Fibroblast of lung (primary cell): ENCODE measurements at regions not wholly inside any gene's neighbourhood (a gene's known extent, or its start where the extent isn't known, plus 50 kb on each side); places are given as distances from the start of the nearest gene placed in this dataset.

Experiments
- DNase-seq, 2 donors: peaks; one replicate each; pipeline versions ENCODE4 v3.0.0 to v3.0.0-alpha.2; 2010; ENCODE audit warnings: low read depth in 2 of 2
- H2AFZ ChIP-seq: 2 replicates; pipeline ENCODE4 v1.5.1; 2012; ENCODE audit warnings: low read length, control low read depth, inconsistent platforms
- H3K27ac ChIP-seq: 2 replicates; pipeline ENCODE4 v1.5.1; 2011; ENCODE audit warnings: low read length, control low read depth; ENCODE audit not compliant: insufficient read depth
- H3K27me3 ChIP-seq: 2 replicates; pipeline ENCODE4 v1.5.1; 2011; ENCODE audit warnings: mild to moderate bottlenecking, low read length; ENCODE audit not compliant: control insufficient read depth, insufficient read depth
- H3K36me3 ChIP-seq: 2 replicates; pipeline ENCODE4 v1.5.1; 2011; ENCODE audit warnings: low read length; ENCODE audit not compliant: control insufficient read depth, insufficient read depth
- H3K4me1 ChIP-seq: 2 replicates; pipeline ENCODE4 v1.5.1; 2011; ENCODE audit warnings: low read length; ENCODE audit not compliant: control insufficient read depth, insufficient read depth; ENCODE audit errors: extremely low read depth
- H3K4me2 ChIP-seq: 2 replicates; pipeline ENCODE4 v1.5.1; 2011; ENCODE audit warnings: low read length, control low read depth; ENCODE audit not compliant: insufficient read depth; ENCODE audit errors: extremely low read depth
- H3K4me3 ChIP-seq, 4 experiments: fragments of 200-600 bp in 1 of 4; sonication (generic) in 1 of 4; replicated peaks in 1 of 4; 2 replicates each; pipeline ENCODE4 v1.5.1; 2011 to 2016; ENCODE audit warnings: low read length in 4 of 4, low read depth in 3 of 4, mild to moderate bottlenecking in 3 of 4, control low read depth in 2 of 4, inconsistent platforms in 1 of 4, mixed read lengths in 1 of 4; ENCODE audit not compliant: insufficient read depth in 1 of 4; ENCODE audit errors: control extremely low read depth in 1 of 4
- H3K79me2 ChIP-seq: 2 replicates; pipeline ENCODE4 v1.5.1; 2012; ENCODE audit warnings: mild to moderate bottlenecking, low read length, inconsistent platforms; ENCODE audit not compliant: control insufficient read depth, insufficient read depth
- H3K9ac ChIP-seq: 2 replicates; pipeline ENCODE4 v1.5.1; 2011; ENCODE audit warnings: mild to moderate bottlenecking, low read length, control low read depth; ENCODE audit not compliant: insufficient read depth
- H3K9me3 ChIP-seq: 2 replicates; pipeline ENCODE4 v1.5.1; 2012; ENCODE audit warnings: low read depth, low read length; ENCODE audit not compliant: control insufficient read depth, insufficient read depth
- H4K20me1 ChIP-seq: 2 replicates; pipeline ENCODE4 v1.5.1; 2011; ENCODE audit warnings: low read length; ENCODE audit not compliant: control insufficient read depth, insufficient read depth; ENCODE audit errors: extremely low read depth
- EZH2 ChIP-seq: IDR thresholded peaks from 2 replicates; pipeline ENCODE4 v1.5.1; 2012; ENCODE audit warnings: low read length, control low read depth, mild to moderate bottlenecking; ENCODE audit errors: missing control alignments
- TF ChIP-seq, protein P1 (sequence below), 2 donors: IDR thresholded peaks in 1 of 2; conservative IDR thresholded peaks in 1 of 2; 1 replicate in 1 of 2; 2 replicates in 1 of 2; pipeline ENCODE4 v1.5.1; 2011 to 2012; ENCODE audit warnings: low read length in 2 of 2, control low read depth in 1 of 2, inconsistent platforms in 1 of 2, low read depth in 1 of 2, mild to moderate bottlenecking in 1 of 2

DNA sequence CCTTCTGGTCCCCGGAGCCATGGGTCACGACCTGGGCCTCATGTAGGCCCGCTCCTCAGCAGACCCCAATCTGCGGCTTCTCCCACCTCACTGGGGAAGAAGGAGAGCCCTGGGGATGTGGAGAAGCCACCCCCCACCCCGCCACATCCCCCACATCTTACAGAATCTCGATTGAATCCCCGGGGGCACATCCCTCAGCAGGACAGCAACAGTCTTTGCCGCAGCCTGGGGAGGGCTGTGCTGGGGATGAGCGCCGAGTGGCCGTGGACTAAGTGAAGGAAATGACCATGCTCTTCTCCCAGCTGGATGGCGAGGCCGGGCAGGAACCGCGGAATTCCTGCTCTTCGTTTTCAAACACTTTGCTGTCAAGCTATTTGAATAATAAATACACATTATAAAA lies 169.0 kb upstream of the RTL1 start:
- Histone ChIP-seq H3K9me3 (no peaks in the 10 kb centered on the region), H3K27me3 (no peaks in the 10 kb centered on the region), H2AFZ (no peak overlapping the region), H4K20me1 (no peaks in the 10 kb centered on the region), H3K4me3 (no peak overlapping the region), H3K4me1 (no peaks in the 10 kb centered on the region), H3K36me3 (peaks cover 8% of the 10 kb centered on the region), H3K9ac (no peak overlapping the region), H3K27ac (no peak overlapping the region), H3K4me2 (no peak overlapping the region), H3K79me2 (no peaks in the 10 kb centered on the region)
- TF ChIP-seq EZH2: no peak
- TF ChIP-seq, protein P1, sequence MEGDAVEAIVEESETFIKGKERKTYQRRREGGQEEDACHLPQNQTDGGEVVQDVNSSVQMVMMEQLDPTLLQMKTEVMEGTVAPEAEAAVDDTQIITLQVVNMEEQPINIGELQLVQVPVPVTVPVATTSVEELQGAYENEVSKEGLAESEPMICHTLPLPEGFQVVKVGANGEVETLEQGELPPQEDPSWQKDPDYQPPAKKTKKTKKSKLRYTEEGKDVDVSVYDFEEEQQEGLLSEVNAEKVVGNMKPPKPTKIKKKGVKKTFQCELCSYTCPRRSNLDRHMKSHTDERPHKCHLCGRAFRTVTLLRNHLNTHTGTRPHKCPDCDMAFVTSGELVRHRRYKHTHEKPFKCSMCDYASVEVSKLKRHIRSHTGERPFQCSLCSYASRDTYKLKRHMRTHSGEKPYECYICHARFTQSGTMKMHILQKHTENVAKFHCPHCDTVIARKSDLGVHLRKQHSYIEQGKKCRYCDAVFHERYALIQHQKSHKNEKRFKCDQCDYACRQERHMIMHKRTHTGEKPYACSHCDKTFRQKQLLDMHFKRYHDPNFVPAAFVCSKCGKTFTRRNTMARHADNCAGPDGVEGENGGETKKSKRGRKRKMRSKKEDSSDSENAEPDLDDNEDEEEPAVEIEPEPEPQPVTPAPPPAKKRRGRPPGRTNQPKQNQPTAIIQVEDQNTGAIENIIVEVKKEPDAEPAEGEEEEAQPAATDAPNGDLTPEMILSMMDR (conservative IDR thresholded peaks at IDR 0.05 in 1 of 2, IDR thresholded peaks at IDR 0.05 in 1 of 2; ENCODE audit: low read depth in 1 of 2, low read length in 2 of 2): no peak
- peak; percentile 25 to 30 for DNase-seq

DNA sequence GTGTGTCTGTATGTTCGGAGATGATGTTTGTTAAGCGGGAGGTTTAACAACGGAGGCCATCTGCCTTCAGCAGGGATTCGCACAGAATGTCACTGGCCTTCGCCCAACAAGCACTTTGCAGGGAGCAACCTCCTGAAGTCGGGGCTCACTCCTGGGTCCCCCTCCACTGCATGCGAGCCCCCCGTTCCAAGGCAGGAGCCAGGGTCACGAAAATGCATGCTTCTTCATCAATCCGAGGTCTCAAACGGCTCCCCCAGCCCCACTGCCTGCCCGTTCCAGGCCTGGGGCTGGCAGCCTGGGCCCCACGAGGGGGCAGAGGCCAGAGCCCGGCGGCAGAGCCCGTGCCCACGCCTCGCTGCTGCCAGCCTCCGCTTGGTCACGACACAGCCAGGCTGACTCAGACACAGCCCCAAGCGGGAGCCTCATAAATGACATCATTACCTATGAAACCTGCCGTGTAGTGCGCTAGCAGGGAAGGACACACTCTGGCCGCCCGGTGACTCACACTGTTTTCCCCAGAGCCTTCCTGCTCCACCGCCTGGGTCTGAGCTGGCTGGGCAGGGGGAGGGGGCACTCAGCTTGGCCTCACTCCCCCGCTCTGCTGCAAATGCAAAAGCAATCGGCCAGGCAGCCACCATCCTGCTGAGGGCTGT lies 169.5 kb upstream of the RTL1 start:
- no peaks in the 10 kb centered on the region for H3K79me2 ChIP-seq
- no peaks in the 10 kb centered on the region for H3K9me3 ChIP-seq
- peak overlapping the region; percentile 23 for H3K27ac ChIP-seq
- H2AFZ ChIP-seq: no peak overlapping the region
- no peak overlapping the region for H3K4me2 ChIP-seq
- DNase-seq: peak; percentile 93 to 98
- no peak overlapping the region for H3K4me3 ChIP-seq
- TF ChIP-seq, protein P1 (conservative IDR thresholded peaks at IDR 0.05 in 1 of 2, IDR thresholded peaks at IDR 0.05 in 1 of 2; ENCODE audit: low read depth in 1 of 2, low read length in 2 of 2): no peak
- TF ChIP-seq EZH2: no peak
- no peaks in the 10 kb centered on the region for H3K4me1 ChIP-seq
- H4K20me1 ChIP-seq: no peaks in the 10 kb centered on the region
- peaks cover 8% of the 10 kb centered on the region for H3K36me3 ChIP-seq
- no peaks in the 10 kb centered on the region for H3K27me3 ChIP-seq
- H3K9ac ChIP-seq: no peak overlapping the region

- Histone ChIP-seq H3K4me3 (no peak overlapping the region), H4K20me1 (no peaks in the 10 kb centered on the region), H3K36me3 (peaks cover 8% of the 10 kb centered on the region), H3K9me3 (no peaks in the 10 kb centered on the region), H3K27ac (no peak overlapping the region), H3K4me1 (no peaks in the 10 kb centered on the region), H3K27me3 (no peaks in the 10 kb centered on the region), H2AFZ (no peak overlapping the region), H3K79me2 (no peaks in the 10 kb centered on the region), H3K4me2 (no peak overlapping the region), H3K9ac (no peak overlapping the region)
- TF ChIP-seq, protein P1 (conservative IDR thresholded peaks at IDR 0.05 in 1 of 2, IDR thresholded peaks at IDR 0.05 in 1 of 2; ENCODE audit: low read depth in 1 of 2, low read length in 2 of 2): no peak
- TF ChIP-seq EZH2: no peak
- no peak for DNase-seq
Observed at GRCh38 chr14:101073598-101073965, 170.1 kb upstream of the RTL1 start.
